ENCODE measurements at regions not wholly inside any gene's neighbourhood (a gene's known extent, or its start where the extent isn't known, plus 50 kb on each side); places are given as distances from the start of the nearest gene placed in this dataset.

DNA sequence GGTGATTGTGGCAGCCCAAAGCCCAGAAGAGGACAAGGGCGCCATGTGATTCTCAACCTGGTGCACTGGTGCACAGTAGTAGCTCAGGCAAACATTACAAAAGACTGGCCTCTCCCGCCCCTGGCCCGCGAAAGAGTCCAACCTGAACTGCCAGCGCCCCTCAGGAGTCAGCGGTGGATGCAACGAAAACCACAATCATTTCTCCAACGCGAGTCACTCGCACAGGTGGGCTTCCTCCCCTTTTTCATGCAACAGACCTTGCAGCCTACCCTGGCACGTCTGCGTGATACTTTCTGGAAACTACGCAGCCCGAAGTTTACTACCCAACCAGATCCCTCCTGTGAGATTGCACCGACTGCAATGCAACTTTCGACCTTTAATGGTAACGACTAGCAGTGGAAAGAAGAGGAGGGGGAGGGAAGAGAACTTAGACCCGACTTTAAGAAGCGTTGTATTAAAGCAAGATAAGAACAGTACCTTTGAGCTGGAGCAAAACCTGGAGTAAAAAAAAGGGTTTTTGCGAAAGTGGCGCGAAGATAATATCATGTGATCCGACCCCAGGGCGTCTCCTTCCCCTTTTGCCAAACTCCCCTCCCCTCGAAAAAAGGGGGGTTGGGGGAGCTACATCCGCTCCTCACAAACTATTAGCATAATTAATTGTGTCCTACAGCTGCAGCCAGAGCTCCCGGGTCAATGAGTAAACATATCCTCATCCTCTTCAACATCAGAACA, 63.3 kb upstream of the CCDC160 start:
- no peak for DNase-seq (ENCODE audit: low read depth, low spot score)

DNA sequence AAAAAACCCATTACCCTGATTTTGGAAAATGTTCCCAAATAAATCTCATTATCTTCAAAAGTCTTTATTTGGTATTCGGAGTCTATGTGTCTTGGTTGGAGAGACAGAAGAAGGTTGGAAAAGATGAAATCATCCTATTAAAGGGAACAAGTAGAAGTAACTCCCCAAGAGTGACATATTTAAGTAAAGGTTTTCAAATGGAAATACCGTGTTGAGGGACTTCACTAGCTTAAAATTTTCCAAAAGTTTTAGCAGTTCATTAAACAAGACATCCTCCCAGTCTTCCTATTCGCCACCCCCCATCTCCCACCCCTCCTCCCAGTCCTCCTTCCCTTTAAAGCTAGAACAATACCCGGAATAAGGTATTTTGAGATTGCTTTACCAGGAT, 62.7 kb upstream of the CCDC160 start:
- no peak for DNase-seq (ENCODE audit: low read depth, low spot score)

DNA sequence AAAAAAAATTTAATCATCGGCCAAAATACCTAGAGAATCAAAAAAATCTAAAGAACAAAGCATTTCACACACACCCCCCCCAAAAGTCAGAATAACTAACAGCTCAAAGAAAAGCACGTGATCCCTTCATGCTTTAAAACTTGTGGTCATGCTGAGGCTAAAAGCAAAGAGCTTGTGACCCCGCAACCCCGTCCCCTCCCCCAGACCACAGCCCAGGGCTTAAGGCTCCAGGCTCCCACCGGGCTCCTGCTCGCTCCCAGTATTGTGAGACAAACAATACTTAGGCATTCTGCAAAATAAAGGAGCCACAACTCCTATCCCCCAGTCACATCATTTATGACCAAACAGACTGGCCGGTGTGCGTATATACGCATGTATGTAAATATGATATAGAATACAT, 62.1 kb upstream of the CCDC160 start:
- no peak for DNase-seq (ENCODE audit: low read depth, low spot score)

DNA sequence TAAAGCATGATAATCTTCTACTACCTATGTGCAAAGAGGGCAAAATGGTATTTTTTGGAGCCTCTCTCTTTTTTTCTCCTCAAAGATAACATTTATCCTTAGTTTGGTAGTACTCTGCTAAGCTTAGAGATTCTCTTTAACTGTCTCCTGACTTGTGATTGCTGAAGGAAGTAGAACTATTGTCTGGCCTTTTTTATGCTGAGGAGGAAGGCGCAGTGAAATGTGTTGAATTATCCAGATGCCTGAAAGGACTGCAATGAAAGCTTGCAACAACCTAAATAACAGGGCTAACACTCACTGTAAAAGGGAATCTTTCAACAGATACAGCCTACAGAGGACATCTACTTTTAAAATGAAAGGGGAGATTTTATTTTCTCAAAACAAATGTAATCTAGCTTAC, 59.5 kb upstream of the CCDC160 start:
- DNase-seq (ENCODE audit: low read depth, low spot score): no peak

DNA sequence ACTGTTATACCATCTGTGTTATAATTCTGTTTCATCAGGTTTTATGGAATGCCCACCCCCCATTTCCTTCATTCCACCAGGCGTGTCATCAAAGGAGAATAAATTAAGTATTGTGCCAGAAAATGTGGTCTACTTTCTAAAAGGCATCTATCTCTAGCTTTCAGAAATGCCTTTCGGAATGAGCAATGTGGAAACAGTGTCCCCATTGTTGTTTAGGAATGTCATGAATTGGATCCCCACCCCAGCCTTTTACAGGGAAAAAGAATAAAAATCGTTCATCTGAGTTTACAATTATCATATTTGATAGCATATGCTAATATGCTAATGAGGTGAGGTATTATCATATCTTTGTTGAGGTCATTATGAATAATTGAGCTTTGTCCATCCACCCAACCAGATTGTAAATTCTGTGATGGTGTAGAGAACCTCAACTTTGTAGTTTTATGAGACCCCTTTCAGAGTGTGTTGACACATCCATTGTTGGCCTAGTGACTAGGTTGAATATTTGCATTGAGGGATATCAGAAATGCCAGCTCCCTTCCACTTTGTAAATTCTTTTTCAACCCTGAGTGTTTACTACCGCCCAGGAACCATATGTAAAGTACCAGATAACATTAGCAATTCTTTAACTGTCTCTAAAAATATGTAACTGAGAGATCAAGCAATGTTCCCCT, 56.2 kb upstream of the CCDC160 start:
- no peak for DNase-seq (ENCODE audit: low read depth, low spot score)

DNA sequence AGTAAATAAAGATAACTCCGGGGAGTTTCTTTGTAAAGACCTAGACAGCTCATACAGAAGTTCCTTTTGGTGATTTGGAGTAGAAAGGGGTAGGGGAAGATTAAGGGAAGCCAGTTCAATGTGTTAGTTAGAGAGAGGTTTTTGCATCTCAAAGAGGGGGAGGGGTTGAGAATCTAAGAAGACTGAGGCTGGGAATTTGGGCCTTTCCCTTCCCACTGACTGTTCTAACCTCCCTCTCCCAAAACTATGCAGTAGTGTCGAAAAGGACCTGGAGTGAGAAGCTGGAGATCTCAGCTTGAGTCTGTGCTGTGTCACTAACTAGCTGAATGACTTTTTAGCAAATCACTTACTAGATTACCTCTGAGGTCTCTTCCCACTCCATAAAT, 55.7 kb upstream of the CCDC160 start:
- no peak for DNase-seq (ENCODE audit: low read depth, low spot score)

DNA sequence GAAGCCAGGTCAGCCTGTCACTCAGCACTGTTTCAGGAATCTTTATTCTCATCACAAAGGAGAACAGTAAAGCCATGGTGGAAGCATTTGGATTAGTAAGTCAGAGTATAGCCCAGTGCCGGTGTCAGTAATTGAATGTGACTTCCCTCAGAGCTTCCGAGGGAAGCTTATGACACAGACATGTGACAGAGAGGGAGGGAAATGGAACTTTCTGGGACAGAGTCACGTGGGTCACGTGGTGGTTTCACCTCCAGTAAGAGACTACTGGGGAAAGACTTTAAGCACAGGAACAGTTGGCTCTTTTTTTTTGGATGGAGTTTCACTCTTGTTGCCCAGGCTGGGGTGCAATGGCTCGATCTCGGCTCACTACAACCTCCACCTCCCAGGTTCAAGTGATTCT, 53.3 kb upstream of the CCDC160 start:
- DNase-seq (ENCODE audit: low read depth, low spot score): no peak

DNA sequence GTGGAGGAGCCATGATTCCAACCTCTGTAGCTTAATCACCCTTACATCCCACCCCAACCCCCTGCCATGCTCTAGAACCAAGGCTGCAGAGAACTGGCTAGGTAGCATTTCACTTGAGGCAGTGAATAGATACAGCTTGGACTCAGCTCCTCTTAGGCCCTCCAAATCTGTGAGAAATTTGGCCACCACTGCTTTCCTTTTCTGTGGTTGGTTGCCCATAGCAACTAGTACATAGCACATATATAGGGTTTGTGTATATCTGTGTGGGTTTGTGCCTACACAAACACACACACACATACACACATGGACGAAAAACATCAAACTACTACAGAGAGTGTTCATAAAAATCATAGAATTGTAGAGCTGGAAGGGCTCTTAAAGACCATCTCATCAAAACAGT, 52.0 kb upstream of the CCDC160 start:
- DNase-seq (ENCODE audit: low read depth, low spot score): no peak

DNA sequence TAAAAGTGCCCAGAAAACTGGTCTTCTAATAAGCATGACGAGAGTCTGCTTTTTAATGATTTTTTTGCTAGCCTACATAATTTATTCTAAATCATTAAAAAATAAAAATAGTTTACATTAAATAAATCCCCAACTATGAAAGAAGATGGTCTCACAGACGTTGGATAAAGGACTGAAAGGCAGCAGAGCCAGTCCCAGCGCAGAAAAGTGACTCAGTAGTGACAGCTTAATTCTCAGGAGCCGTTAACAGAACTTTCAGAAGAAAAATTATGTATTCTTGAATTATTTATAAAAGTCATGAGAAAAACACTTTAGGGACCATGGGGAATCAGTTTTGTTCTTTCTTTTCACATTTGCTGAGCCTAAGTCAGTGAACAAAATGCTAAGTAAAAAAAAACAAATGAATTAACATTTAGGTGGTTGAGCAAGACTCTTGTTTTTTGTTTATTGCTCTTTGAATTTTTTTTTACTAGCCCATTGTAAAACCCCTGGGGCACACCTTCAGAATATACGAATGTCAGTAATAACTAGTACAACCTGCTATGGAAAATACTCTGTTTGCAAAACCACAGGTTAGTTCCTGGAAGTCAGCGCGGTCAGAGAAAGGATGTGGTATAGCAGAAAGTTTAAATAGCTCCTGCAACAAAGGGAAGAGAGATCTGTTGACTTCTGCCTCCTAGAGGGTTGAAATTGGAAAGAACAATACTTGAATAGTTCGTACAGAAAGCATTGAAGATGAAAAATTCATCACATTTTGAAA, 50.4 kb upstream of the CCDC160 start:
- peak; percentile 10 for DNase-seq (ENCODE audit: low read depth, low spot score)

All from activated naive CD8-positive, alpha-beta T cell treated with anti-CD3 and anti-CD28 coated beads, Interleukin-2, amount 50 U/mL, for 16 hours (primary cell).